ENCODE measurements at regions not wholly inside any gene's neighbourhood (a gene's known extent, or its start where the extent isn't known, plus 50 kb on each side); places are given as distances from the start of the nearest gene placed in this dataset.

DNA sequence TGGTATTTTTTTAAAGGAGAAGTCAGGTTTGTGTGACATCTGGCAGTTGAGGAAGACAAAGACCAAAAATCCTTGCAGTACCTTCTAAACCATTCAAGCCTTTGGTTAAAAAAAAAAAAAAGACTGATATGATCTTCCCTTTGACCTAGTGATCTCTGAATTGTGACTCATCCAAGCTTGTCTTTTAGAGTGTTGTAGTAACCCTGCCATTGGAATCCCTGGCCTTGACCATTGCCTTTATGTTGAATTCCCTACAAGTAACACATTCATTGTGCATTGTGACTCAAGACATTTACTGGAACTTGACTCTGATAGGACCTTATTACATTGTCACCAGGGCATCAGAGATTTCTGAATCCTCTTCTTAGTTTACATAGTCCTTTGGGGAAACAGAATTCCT, 1469.0 kb downstream of the TECRL start:
- Histone ChIP-seq H3K79me2 (no peaks in the 10 kb centered on the region), H3K9me2 (replicated peaks; ENCODE audit: insufficient read depth) (no peaks in the 10 kb centered on the region), H2AFZ (peak overlapping the region; percentile 35), H3K4me3 (no peak overlapping the region), H3K27ac (peak overlapping the region; percentile 83), H3K27me3 (no peaks in the 10 kb centered on the region), H4K20me1 (ENCODE audit: insufficient read depth, poor library complexity, severe bottlenecking) (no peaks in the 10 kb centered on the region), H3K36me3 (replicated peaks; ENCODE audit: insufficient read depth, low read depth) (no peaks in the 10 kb centered on the region), H3K4me2 (no peak overlapping the region), H3K9me3 (ENCODE audit: low read depth) (no peaks in the 10 kb centered on the region), H3K4me1 (ENCODE audit: insufficient read depth) (peaks cover 2% of the 10 kb centered on the region)
- peak; percentile 10 for DNase-seq (ENCODE audit: low spot score)
- no peak for TF ChIP-seq EZH2 (IDR thresholded peaks at IDR 0.05; ENCODE audit: borderline replicate concordance)
- TF ChIP-seq, protein P1, sequence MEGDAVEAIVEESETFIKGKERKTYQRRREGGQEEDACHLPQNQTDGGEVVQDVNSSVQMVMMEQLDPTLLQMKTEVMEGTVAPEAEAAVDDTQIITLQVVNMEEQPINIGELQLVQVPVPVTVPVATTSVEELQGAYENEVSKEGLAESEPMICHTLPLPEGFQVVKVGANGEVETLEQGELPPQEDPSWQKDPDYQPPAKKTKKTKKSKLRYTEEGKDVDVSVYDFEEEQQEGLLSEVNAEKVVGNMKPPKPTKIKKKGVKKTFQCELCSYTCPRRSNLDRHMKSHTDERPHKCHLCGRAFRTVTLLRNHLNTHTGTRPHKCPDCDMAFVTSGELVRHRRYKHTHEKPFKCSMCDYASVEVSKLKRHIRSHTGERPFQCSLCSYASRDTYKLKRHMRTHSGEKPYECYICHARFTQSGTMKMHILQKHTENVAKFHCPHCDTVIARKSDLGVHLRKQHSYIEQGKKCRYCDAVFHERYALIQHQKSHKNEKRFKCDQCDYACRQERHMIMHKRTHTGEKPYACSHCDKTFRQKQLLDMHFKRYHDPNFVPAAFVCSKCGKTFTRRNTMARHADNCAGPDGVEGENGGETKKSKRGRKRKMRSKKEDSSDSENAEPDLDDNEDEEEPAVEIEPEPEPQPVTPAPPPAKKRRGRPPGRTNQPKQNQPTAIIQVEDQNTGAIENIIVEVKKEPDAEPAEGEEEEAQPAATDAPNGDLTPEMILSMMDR (IDR thresholded peaks at IDR 0.05; ENCODE audit: poor library complexity) = no peak
- no peak for TF ChIP-seq EZH2phosphoT487 (IDR thresholded peaks at IDR 0.05; ENCODE audit: low read depth, severe bottlenecking, unreplicated experiment)

DNA sequence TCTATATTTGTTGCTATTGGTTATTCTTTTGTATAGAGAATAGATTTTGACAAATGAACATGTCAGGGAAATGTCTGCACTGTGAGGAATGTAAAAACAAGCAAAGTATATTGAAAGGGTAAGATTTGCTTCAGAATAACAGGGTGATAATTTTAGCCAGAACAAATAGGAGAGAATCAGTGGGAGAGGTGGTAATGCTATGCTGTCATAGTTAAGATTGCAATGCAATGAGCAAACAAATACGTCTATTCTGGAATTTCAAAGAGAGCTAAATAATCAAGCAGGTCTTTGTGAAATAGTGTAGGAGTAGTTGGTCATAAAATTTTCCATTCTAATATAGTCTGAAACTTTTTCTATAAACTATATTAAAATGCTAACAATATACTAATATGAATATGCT, 1478.4 kb downstream of the TECRL start:
- Histone ChIP-seq H3K27me3 (no peaks in the 10 kb centered on the region), H3K9me3 (ENCODE audit: low read depth) (no peaks in the 10 kb centered on the region), H3K4me2 (no peak overlapping the region), H3K27ac (no peak overlapping the region), H3K9me2 (replicated peaks; ENCODE audit: insufficient read depth) (no peaks in the 10 kb centered on the region), H3K4me3 (no peak overlapping the region), H3K4me1 (ENCODE audit: insufficient read depth) (no peaks in the 10 kb centered on the region), H3K79me2 (no peaks in the 10 kb centered on the region), H2AFZ (no peak overlapping the region), H3K36me3 (replicated peaks; ENCODE audit: insufficient read depth, low read depth) (no peaks in the 10 kb centered on the region), H4K20me1 (ENCODE audit: insufficient read depth, poor library complexity, severe bottlenecking) (no peaks in the 10 kb centered on the region)
- DNase-seq (ENCODE audit: low spot score) = no peak
- WGBS (ENCODE audit: low lambda C conversion rate, missing lambda C conversion rate) = 76% methylated on average over 1 of the region's 1 CpG
- no peak for TF ChIP-seq EZH2 (IDR thresholded peaks at IDR 0.05; ENCODE audit: borderline replicate concordance)
- TF ChIP-seq, protein P1 (IDR thresholded peaks at IDR 0.05; ENCODE audit: poor library complexity) = no peak
- TF ChIP-seq EZH2phosphoT487 (IDR thresholded peaks at IDR 0.05; ENCODE audit: low read depth, severe bottlenecking, unreplicated experiment) = no peak

DNA sequence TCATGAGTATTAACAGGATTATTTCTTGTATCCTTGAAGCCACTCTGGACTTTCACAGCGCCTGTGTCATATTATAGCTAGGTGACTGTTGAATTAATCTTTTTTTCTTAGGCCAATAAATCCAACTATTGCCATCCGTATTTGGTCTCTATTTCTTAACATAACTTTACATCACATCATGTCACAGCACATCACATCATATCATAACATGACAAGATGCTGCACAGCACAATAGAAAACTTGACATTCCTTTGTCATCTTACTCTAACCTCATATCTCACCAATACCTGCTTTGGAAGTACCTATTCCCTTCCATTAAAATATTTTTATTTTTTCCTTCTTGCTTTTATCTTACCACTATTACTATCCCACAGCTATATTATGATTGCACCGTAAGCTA, 1480.8 kb downstream of the TECRL start:
- no peaks in the 10 kb centered on the region for H3K79me2 ChIP-seq
- no peak overlapping the region for H3K27ac ChIP-seq
- no peaks in the 10 kb centered on the region for H3K4me1 ChIP-seq (ENCODE audit: insufficient read depth)
- H3K9me3 ChIP-seq (ENCODE audit: low read depth) = no peaks in the 10 kb centered on the region
- TF ChIP-seq, protein P1 (IDR thresholded peaks at IDR 0.05; ENCODE audit: poor library complexity) = no peak
- no peak for TF ChIP-seq EZH2phosphoT487 (IDR thresholded peaks at IDR 0.05; ENCODE audit: low read depth, severe bottlenecking, unreplicated experiment)
- no peak for TF ChIP-seq EZH2 (IDR thresholded peaks at IDR 0.05; ENCODE audit: borderline replicate concordance)
- H3K27me3 ChIP-seq = no peaks in the 10 kb centered on the region
- no peak overlapping the region for H2AFZ ChIP-seq
- no peaks in the 10 kb centered on the region for H4K20me1 ChIP-seq (ENCODE audit: insufficient read depth, poor library complexity, severe bottlenecking)
- 83% methylated on average over 3 of the region's 3 CpGs for WGBS (ENCODE audit: low lambda C conversion rate, missing lambda C conversion rate)
- no peak overlapping the region for H3K4me2 ChIP-seq
- no peaks in the 10 kb centered on the region for H3K9me2 ChIP-seq (replicated peaks; ENCODE audit: insufficient read depth)
- H3K36me3 ChIP-seq (replicated peaks; ENCODE audit: insufficient read depth, low read depth) = no peaks in the 10 kb centered on the region
- DNase-seq (ENCODE audit: low spot score) = no peak
- H3K4me3 ChIP-seq = no peak overlapping the region

DNA sequence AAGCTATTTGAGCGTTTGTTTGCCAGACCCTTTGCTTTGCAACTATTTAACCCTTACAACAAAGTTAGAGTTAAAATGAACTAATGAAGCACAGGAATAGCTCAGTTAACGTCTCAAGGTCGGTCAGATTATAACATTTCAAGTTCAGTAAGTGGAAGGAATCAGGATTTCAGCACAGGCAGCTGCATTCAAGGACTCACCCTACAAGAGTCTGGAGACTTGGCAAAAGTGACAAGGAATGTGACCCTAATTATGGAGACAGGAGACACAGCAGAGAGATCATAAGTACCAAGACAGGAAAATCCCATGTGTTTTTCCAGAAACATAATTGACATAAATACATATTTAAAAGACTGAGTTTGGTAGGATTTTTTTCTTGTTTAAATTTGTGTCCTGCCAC, 1481.7 kb downstream of the TECRL start:
- H3K4me3 ChIP-seq = no peak overlapping the region
- DNase-seq (ENCODE audit: low spot score) = no peak
- 81% methylated on average over 3 of the region's 3 CpGs for WGBS (ENCODE audit: low lambda C conversion rate, missing lambda C conversion rate)

More for the DNA sequence above, 1481.7 kb downstream of the TECRL start:
- no peaks in the 10 kb centered on the region for H3K36me3 ChIP-seq (replicated peaks; ENCODE audit: insufficient read depth, low read depth)
- no peak overlapping the region for H3K4me2 ChIP-seq
- H2AFZ ChIP-seq = no peak overlapping the region
- no peak for TF ChIP-seq EZH2 (IDR thresholded peaks at IDR 0.05; ENCODE audit: borderline replicate concordance)
- TF ChIP-seq, protein P1 (IDR thresholded peaks at IDR 0.05; ENCODE audit: poor library complexity) = no peak
- no peak for TF ChIP-seq EZH2phosphoT487 (IDR thresholded peaks at IDR 0.05; ENCODE audit: low read depth, severe bottlenecking, unreplicated experiment)
- H3K9me3 ChIP-seq (ENCODE audit: low read depth) = no peaks in the 10 kb centered on the region
- H3K27me3 ChIP-seq = no peaks in the 10 kb centered on the region
- no peaks in the 10 kb centered on the region for H4K20me1 ChIP-seq (ENCODE audit: insufficient read depth, poor library complexity, severe bottlenecking)
- no peak overlapping the region for H3K27ac ChIP-seq
- no peaks in the 10 kb centered on the region for H3K79me2 ChIP-seq
- no peaks in the 10 kb centered on the region for H3K9me2 ChIP-seq (replicated peaks; ENCODE audit: insufficient read depth)
- H3K4me1 ChIP-seq (ENCODE audit: insufficient read depth) = no peaks in the 10 kb centered on the region
